HG03520 (cell line): ENCODE measurements at regions not wholly inside any gene's neighbourhood (a gene's known extent, or its start where the extent isn't known, plus 50 kb on each side); places are given as distances from the start of the nearest gene placed in this dataset.
"Not testable (repeated sequence)": the region's sequence is repeated elsewhere in the genome, so short reads cannot be mapped to it uniquely, and the experiment has no call there.

Experiments used
- ATAC-seq: cut with Tn5 transposase; IDR thresholded peaks from one replicate; pipeline ENCODE4 v1.9.1; 2021; ENCODE audit warnings: mild to moderate bottlenecking, moderate library complexity; ENCODE audit not compliant: unreplicated experiment

GRCh38 chr11:92045301-92045700, 179.3 kb upstream of the FAT3 start:
- no peak for ATAC-seq

GRCh38 chr11:92035488-92035887, 189.1 kb upstream of the FAT3 start:
- no peak for ATAC-seq

GRCh38 chr11:92027136-92027535, 197.5 kb upstream of the FAT3 start:
- ATAC-seq, result not testable (repeated sequence)

- no peak for ATAC-seq
Measured at GRCh38 chr11:92026664-92027063, 198.0 kb upstream of the FAT3 start.

- ATAC-seq, result no peak
Measured at GRCh38 chr11:92024788-92025187, 199.8 kb upstream of the FAT3 start.

GRCh38 chr11:92022499-92022898, 202.1 kb upstream of the FAT3 start:
- ATAC-seq, result no peak

GRCh38 chr11:92018332-92018731, 206.3 kb upstream of the FAT3 start:
- ATAC-seq, result no peak

- ATAC-seq, result no peak
Measured at GRCh38 chr11:92008249-92008648, 216.4 kb upstream of the FAT3 start.

GRCh38 chr11:92002568-92002967, 222.1 kb upstream of the FAT3 start:
- no peak for ATAC-seq

- ATAC-seq, result no peak
Measured at GRCh38 chr11:91998481-91998880, 226.1 kb upstream of the FAT3 start.

- ATAC-seq, result no peak
Measured at GRCh38 chr11:91997226-91997625, 227.4 kb upstream of the FAT3 start.

- no peak for ATAC-seq
Measured at GRCh38 chr11:91996526-91996925, 228.1 kb upstream of the FAT3 start.

GRCh38 chr11:91988443-91988842, 236.2 kb upstream of the FAT3 start:
- not testable (repeated sequence) for ATAC-seq

GRCh38 chr11:91986218-91986617, 238.4 kb upstream of the FAT3 start:
- ATAC-seq, result no peak

- no peak for ATAC-seq
Measured at GRCh38 chr11:91984033-91984584, 240.5 kb upstream of the FAT3 start.

GRCh38 chr11:91981995-91982394, 242.6 kb upstream of the FAT3 start:
- ATAC-seq, result no peak

GRCh38 chr11:91979775-91980174, 244.8 kb upstream of the FAT3 start:
- no peak for ATAC-seq

- no peak for ATAC-seq
Measured at GRCh38 chr11:91978747-91979146, 245.9 kb upstream of the FAT3 start.

- no peak for ATAC-seq
Measured at GRCh38 chr11:91972665-91973266, 251.9 kb upstream of the FAT3 start.

GRCh38 chr11:91970624-91971023, 254.0 kb upstream of the FAT3 start:
- no peak for ATAC-seq

GRCh38 chr11:91969486-91969885, 255.1 kb upstream of the FAT3 start:
- ATAC-seq, result no peak

- ATAC-seq, result no peak
Measured at GRCh38 chr11:91967691-91968045, 256.9 kb upstream of the FAT3 start.

- no peak for ATAC-seq
Measured at GRCh38 chr11:91967026-91967690, 257.5 kb upstream of the FAT3 start.
